ENCODE measurements at regions not wholly inside any gene's neighbourhood (a gene's known extent, or its start where the extent isn't known, plus 50 kb on each side); places are given as distances from the start of the nearest gene placed in this dataset.

DNA sequence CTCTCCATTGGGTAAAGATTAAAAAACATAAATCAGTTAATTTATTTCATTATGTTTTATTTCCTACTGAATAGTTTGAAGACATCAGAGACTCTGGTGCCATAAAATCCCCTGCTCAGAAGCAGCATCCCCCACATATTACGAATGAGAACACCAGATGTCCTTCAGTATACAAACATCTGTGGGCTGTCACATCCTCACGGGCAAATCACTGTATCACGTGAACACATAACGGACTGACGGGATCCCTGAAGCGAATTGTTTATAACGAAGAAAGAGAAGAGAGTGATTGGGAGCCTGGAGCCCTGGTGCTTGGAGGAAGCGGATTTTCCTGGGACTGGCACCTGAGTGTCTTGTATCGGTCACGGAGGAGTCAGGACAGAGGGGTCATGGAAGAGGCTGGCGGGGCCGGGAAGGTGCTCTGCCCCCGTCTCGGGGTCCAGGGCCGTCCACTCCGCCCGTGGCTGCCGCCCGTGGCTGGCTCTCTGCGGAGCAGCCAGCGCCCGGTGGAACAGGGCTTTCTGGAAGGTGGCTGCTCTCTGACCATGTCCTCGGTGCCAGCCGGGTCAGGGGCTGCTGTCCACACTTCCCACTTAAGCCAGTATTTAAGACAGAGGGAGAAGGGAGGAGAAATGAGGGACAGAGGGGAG is 452.7 kb upstream of the FAT1 start:
- H3K4me3 ChIP-seq (ENCODE audit: low read depth, low read length), result no peak overlapping the region
- no peak for TF ChIP-seq CTCF (IDR thresholded peaks at IDR 0.05; ENCODE audit: low read depth, low read length, missing control alignments)
- DNase-seq (ENCODE audit: low read depth), result no peak

DNA sequence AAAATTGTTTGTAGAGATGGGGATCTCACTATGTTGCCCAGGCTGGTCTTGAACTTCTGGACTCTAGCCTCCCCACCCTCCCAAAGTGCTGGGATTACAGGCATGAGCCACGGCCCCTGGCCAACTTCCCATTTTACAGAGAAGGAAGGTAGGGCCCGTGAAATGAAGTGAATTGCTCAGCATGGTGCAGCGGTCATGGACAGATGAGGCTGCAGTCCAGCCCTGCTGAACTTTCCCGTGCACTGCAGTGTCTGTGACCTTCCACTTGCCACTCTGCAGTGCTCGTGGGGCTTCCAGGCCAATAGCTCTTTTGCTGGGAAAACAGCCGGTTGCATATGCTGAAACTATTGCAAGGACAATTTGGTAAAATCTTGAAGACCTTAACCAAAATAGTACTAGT is 454.4 kb upstream of the FAT1 start:
- no peak for DNase-seq (ENCODE audit: low read depth)
- TF ChIP-seq CTCF (IDR thresholded peaks at IDR 0.05; ENCODE audit: low read depth, low read length, missing control alignments), result no peak

DNA sequence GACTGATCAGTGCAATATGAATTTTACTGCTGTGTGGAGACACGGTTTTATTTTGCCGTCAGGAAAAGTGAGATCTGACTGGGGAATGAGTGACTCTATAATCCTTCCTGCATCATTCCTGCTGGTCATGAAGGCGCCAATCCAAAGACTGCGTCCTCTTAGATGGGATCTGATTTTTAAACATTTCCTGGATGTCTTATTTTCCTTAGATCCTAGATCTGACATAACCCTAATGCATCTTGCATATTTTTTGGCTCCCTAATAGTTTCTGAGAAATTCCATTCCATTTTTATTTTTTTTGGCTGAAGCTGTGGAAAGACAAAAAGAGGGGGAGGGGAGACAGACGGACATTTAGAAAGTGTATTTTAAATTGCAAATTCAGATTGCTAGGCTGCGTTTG is 454.9 kb upstream of the FAT1 start:
- no peak overlapping the region for H3K4me3 ChIP-seq (ENCODE audit: low read depth, low read length)
- DNase-seq (ENCODE audit: low read depth), result no peak
- TF ChIP-seq CTCF (IDR thresholded peaks at IDR 0.05; ENCODE audit: low read depth, low read length, missing control alignments), result no peak

More for the DNA sequence above, 454.4 kb upstream of the FAT1 start:
- no peak overlapping the region for H3K4me3 ChIP-seq (ENCODE audit: low read depth, low read length)

GRCh38 chr4:187179086-187180058 is 455.7 kb upstream of the FAT1 start:
- DNase-seq (ENCODE audit: low read depth), result no peak
- no peak for TF ChIP-seq CTCF (IDR thresholded peaks at IDR 0.05; ENCODE audit: low read depth, low read length, missing control alignments)
- H3K4me3 ChIP-seq (ENCODE audit: low read depth, low read length), result no peak overlapping the region

DNA sequence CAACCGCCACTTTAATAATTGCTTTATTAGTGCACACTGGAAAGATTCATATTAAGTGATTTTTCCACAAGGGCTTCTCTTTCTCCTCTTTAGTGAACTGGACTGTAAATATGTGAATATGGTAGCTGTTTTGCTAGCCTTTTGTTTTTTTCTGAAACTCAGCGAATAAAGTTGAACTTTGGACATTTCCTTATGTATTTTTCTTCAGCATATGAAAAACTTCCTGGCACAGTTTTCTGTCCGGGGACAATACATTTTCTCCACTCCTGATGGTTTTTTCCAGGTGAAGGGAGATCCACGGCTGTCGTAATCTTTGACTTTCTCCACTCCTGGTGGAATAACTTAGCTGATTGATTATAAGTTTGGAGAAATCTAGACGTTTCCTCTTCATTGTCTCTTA is 457.4 kb upstream of the FAT1 start:
- no peak overlapping the region for H3K4me3 ChIP-seq (ENCODE audit: low read depth, low read length)
- no peak for TF ChIP-seq CTCF (IDR thresholded peaks at IDR 0.05; ENCODE audit: low read depth, low read length, missing control alignments)
- no peak for DNase-seq (ENCODE audit: low read depth)

DNA sequence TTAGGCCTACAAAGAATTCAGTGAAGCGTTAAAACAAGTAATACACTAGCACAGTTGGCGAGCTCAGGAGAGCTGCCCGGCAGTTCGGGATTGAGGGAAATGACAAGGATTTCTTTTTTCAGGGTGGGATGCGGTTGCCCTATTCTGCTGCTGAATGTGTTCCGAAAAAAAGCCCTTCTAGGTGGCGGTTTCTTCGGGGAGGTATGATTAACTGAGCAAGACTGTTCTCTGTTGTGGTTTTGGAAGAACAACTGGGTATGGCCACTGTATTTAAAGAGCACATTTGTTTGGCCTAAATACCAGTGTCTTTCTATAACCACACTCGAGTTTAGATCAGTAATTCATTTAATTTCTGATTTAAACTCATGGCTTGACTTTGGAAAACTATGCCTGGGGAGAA is 459.7 kb upstream of the FAT1 start:
- TF ChIP-seq CTCF (IDR thresholded peaks at IDR 0.05; ENCODE audit: low read depth, low read length, missing control alignments), result no peak
- H3K4me3 ChIP-seq (ENCODE audit: low read depth, low read length), result no peak overlapping the region
- no peak for DNase-seq (ENCODE audit: low read depth)
